LNCAP (cell line): ENCODE measurements at regions not wholly inside any gene's neighbourhood (a gene's known extent, or its start where the extent isn't known, plus 50 kb on each side); places are given as distances from the start of the nearest gene placed in this dataset.

Experiments
- TF ChIP-seq, protein P1 (sequence below): fragments of 450-650 bp; IDR thresholded peaks from 2 replicates; pipeline ENCODE4 v1.5.1; 2017; ENCODE audit warnings: mild to moderate bottlenecking

GRCh38 chr16:52671590-52671989 lies 124.6 kb upstream of the TOX3 start:
- TF ChIP-seq, protein P1, sequence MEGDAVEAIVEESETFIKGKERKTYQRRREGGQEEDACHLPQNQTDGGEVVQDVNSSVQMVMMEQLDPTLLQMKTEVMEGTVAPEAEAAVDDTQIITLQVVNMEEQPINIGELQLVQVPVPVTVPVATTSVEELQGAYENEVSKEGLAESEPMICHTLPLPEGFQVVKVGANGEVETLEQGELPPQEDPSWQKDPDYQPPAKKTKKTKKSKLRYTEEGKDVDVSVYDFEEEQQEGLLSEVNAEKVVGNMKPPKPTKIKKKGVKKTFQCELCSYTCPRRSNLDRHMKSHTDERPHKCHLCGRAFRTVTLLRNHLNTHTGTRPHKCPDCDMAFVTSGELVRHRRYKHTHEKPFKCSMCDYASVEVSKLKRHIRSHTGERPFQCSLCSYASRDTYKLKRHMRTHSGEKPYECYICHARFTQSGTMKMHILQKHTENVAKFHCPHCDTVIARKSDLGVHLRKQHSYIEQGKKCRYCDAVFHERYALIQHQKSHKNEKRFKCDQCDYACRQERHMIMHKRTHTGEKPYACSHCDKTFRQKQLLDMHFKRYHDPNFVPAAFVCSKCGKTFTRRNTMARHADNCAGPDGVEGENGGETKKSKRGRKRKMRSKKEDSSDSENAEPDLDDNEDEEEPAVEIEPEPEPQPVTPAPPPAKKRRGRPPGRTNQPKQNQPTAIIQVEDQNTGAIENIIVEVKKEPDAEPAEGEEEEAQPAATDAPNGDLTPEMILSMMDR: no peak

GRCh38 chr16:52657924-52658323 lies 111.0 kb upstream of the TOX3 start:
- TF ChIP-seq, protein P1: no peak

GRCh38 chr16:52652033-52652432 lies 105.1 kb upstream of the TOX3 start:
- TF ChIP-seq, protein P1: no peak

- TF ChIP-seq, protein P1: no peak
Observed at GRCh38 chr16:52650789-52651188, 103.8 kb upstream of the TOX3 start.

- TF ChIP-seq, protein P1: no peak
Observed at GRCh38 chr16:52650318-52650717, 103.4 kb upstream of the TOX3 start.

DNA sequence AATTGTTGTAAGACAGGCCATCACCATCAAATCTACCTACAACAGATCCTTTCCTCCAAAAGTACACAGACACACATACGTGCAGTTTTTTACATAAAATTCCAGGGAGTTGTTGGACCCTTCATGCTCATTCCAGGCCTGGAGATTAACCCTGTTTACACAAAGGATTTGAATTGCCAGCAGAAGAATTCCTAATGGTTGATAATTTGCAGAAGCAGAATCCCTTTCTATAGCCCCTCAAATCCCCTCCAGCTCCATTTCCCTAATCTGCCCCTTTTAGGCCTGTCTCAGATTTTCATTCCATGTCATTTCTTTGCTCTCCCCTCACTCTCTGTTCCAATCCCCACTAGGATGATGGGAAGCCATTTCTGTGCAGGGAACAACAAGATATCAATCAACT lies 102.9 kb upstream of the TOX3 start:
- TF ChIP-seq, protein P1: no peak

DNA sequence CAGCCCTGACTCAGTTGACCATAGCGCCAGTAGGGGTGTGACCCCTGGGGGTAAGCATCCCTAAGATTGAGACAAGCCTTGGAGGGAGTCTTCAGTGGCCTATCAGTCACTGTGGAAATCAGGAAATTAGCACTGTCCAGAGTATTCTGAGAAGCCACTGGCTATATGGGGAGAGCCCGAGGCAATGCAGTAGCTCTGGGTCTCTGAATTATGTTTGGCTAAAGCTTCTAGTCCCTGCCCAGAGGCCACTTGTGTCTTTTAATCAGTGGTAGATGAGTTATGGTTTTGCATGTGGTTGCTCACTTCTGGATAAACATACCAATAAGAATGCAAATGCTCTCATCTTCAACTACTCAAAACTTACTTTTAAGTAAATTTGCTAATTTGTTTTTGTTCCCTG lies 100.6 kb upstream of the TOX3 start:
- TF ChIP-seq, protein P1: no peak

DNA sequence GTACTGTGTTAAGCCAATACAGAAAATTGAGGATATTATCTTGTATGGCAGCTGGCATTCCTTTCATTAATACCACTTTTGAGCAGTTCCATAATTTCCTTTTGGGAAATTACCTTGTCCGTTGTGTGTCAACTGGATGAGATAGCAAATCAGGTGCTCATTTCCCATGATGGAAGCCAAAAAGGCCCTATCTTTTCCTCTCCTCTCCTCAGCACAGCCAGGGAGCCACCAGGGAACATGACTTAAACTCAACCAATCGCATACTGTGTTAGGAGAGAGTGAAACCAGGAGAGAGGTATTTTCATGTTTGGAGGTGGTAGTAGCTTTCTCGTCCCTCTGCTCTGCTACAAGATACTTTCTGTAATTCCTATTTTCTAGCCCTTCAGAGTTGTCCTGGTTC lies 96.1 kb upstream of the TOX3 start:
- TF ChIP-seq, protein P1: no peak
